NCI-H187 treated with DMSO at 0.1 percent for 48 hours (cell line): ENCODE measurements at regions not wholly inside any gene's neighbourhood (a gene's known extent, or its start where the extent isn't known, plus 50 kb on each side); places are given as distances from the start of the nearest gene placed in this dataset.
"Not testable (repeated sequence)": the region's sequence is repeated elsewhere in the genome, so short reads cannot be mapped to it uniquely, and the experiment has no call there.

ENCODE experiments used
- DNase-seq: peaks from one replicate; lab custom pipeline; 2025; lab: John Stamatoyannopoulos, UW

GRCh38 chr2:199558156-199558555 is 100.4 kb upstream of the SATB2 start:
- no peak for DNase-seq

DNA sequence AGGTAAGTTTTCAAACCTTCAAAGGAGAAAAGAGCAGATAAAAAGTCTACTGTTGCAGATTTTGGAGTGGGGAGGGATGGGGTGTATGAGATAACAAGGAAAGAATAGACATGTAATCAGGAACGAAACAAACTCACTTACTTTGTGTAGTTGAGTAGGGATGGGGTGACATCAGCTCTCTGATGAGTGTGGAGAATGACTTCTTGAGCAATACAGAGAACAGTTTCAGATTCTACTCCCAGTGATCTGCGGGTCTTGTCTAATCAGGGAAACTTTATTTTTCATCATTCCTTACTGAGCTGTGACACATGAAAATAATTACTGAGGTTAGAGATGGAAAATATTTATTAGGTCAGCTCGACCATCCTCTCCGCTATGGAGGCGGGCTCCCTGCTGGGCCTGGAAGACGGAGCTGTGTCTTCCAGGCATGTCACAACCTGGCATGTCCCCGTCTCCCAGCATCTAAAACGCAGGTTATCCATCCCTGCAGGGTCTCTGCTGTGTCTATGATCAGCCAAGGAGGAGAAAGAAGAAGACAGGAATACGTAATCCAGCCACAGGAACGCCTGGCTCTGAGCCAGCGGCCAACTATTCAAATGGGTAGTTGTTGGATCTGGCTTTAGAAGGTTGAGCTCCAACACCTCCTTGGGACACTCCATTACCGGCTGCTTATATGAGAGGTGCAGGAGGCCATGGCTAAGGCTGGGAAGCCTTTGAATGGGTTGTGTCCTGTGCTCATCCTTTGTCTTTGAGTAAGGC is 99.0 kb upstream of the SATB2 start:
- no peak for DNase-seq

- DNase-seq = no peak
Observed at GRCh38 chr2:199554026-199554425, 96.3 kb upstream of the SATB2 start.

DNA sequence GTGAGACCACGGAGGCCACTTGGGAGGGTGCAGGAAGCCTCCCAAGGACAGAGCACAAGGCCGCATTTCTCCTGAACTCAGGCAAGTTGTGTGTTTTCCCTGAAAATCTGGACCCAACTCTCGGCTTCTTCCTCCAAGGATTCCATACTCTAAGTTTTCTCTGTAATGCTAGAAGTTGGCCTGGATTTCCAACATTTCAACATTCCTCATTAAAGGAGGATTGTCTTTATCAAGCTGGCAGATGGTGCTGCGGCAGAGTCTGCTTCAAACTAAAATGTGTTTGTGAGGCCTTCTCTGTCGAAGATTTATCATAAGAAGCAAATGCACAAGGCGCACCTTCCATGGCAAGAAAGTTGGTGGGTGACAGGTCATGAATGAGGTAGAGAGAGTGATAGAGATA is 94.4 kb upstream of the SATB2 start:
- no peak for DNase-seq

- DNase-seq = no peak
Observed at GRCh38 chr2:199543606-199544172, 86.0 kb upstream of the SATB2 start.

GRCh38 chr2:199535445-199536177 is 77.9 kb upstream of the SATB2 start:
- no peak for DNase-seq

GRCh38 chr2:199533873-199534272 is 76.1 kb upstream of the SATB2 start:
- DNase-seq = not testable (repeated sequence)

GRCh38 chr2:199527071-199527470 is 69.3 kb upstream of the SATB2 start:
- no peak for DNase-seq

GRCh38 chr2:199524689-199525574 is 67.2 kb upstream of the SATB2 start:
- DNase-seq = no peak

DNA sequence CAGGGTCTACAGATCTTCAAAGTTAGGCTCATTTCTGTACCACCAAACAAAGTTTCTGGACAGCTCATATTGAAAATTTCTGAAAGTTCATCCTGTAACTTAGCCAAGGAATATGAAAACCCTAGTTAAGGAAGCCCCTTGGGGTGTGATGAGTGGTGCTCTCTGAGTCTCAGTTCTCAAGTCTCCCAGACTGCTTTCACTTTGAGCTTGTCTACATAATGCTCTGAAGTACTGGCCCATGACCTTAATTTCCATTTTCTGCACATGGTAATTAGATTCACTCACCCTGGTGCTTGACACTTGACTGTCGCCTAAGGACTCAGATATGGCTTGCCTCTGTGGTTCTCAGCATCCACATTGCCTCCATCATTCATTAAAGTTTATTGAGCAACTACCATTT is 51.7 kb upstream of the SATB2 start:
- DNase-seq = no peak
